CD14-positive monocyte (primary cell): ENCODE measurements at regions not wholly inside any gene's neighbourhood (a gene's known extent, or its start where the extent isn't known, plus 50 kb on each side); places are given as distances from the start of the nearest gene placed in this dataset.

ENCODE experiments used
- DNase-seq, 3 donors: peaks; one replicate each; pipeline ENCODE4 v3.0.0-alpha.2; 2011 to 2022
- H2AFZ ChIP-seq: 2 replicates; pipeline ENCODE4 v1.6.0; 2012; ENCODE audit warnings: mild to moderate bottlenecking, low read depth, low read length, inconsistent platforms; ENCODE audit not compliant: insufficient read depth, poor library complexity, severe bottlenecking
- H3K27ac ChIP-seq, 2 donors: 1 replicate in 1 of 2; 2 replicates in 1 of 2; pipeline ENCODE4 v1.5.1; 2012 to 2013; ENCODE audit warnings: low read length in 2 of 2, control low read depth in 1 of 2, inconsistent platforms in 1 of 2, low read depth in 1 of 2, mild to moderate bottlenecking in 1 of 2
- H3K27me3 ChIP-seq, 2 donors: one replicate each; pipeline versions ENCODE4 v1.6.0 to v1.6.1; 2011 to 2013; ENCODE audit warnings: low read length in 2 of 2; ENCODE audit not compliant: control insufficient read depth in 2 of 2, insufficient read depth in 2 of 2
- H3K36me3 ChIP-seq, 2 donors: replicated peaks in 1 of 2; 1 replicate in 1 of 2; 2 replicates in 1 of 2; pipeline versions ENCODE4 v1.5.1 to v1.6.1; 2012 to 2013; ENCODE audit warnings: low read length in 2 of 2, control low read depth in 1 of 2, inconsistent platforms in 1 of 2, mild to moderate bottlenecking in 1 of 2; ENCODE audit not compliant: insufficient read depth in 2 of 2, control insufficient read depth in 1 of 2
- H3K4me1 ChIP-seq, 2 donors: 1 replicate in 1 of 2; 2 replicates in 1 of 2; pipeline versions ENCODE4 v1.5.1 to v1.6.1; 2012 to 2013; ENCODE audit warnings: low read length in 2 of 2, control low read depth in 1 of 2, inconsistent platforms in 1 of 2, mild to moderate bottlenecking in 1 of 2, moderate library complexity in 1 of 2; ENCODE audit not compliant: insufficient read depth in 2 of 2, control insufficient read depth in 1 of 2
- H3K4me2 ChIP-seq: replicated peaks from 2 replicates; pipeline ENCODE3; 2012; ENCODE audit warnings: low read length, moderate library complexity, mild to moderate bottlenecking; ENCODE audit not compliant: poor library complexity, severe bottlenecking; ENCODE audit errors: extremely low read depth
- H3K4me3 ChIP-seq, 3 experiments: fragments of 200-600 bp in 1 of 3; sonication (generic) in 1 of 3; replicated peaks in 1 of 3; 1 replicate in 2 of 3; 2 replicates in 1 of 3; pipeline ENCODE4 v1.5.1; 2011 to 2013; ENCODE audit warnings: low read length in 3 of 3, mild to moderate bottlenecking in 3 of 3, control low read depth in 2 of 3, low read depth in 2 of 3, inconsistent platforms in 1 of 3, moderate library complexity in 1 of 3
- H3K79me2 ChIP-seq: 2 replicates; pipeline ENCODE4 v1.6.0; 2012; ENCODE audit warnings: mild to moderate bottlenecking, control low read depth, inconsistent platforms, low read length, moderate library complexity; ENCODE audit not compliant: insufficient read depth
- H3K9ac ChIP-seq: 2 replicates; pipeline ENCODE4 v1.6.0; 2017; ENCODE audit warnings: low read length, mild to moderate bottlenecking; ENCODE audit not compliant: insufficient read depth, poor library complexity, severe bottlenecking
- H3K9me3 ChIP-seq, 2 donors: replicated peaks in 1 of 2; 1 replicate in 1 of 2; 2 replicates in 1 of 2; pipeline versions ENCODE4 v1.5.1 to v1.6.1; 2012 to 2013; ENCODE audit warnings: low read length in 2 of 2, control low read depth in 1 of 2; ENCODE audit not compliant: control insufficient read depth in 1 of 2, insufficient read depth in 1 of 2
- H4K20me1 ChIP-seq: 2 replicates; pipeline ENCODE4 v1.6.0; 2012; ENCODE audit warnings: mild to moderate bottlenecking, low read length, control low read depth, moderate library complexity; ENCODE audit not compliant: insufficient read depth
- H3K27ac Mint-ChIP-seq, 7 donors: one replicate each; pipeline ENCODE4 v1.8.0; 2020; ENCODE audit warnings: mild to moderate bottlenecking in 7 of 7, mixed read lengths in 7 of 7, moderate library complexity in 6 of 7, inconsistent platforms in 2 of 7
- H3K27me3 Mint-ChIP-seq, 3 donors: one replicate each; pipeline ENCODE4 v1.8.0; 2021 to 2022; ENCODE audit warnings: low read depth in 3 of 3, mild to moderate bottlenecking in 3 of 3, mixed read lengths in 3 of 3, moderate library complexity in 3 of 3, inconsistent platforms in 1 of 3
- H3K36me3 Mint-ChIP-seq, 2 donors: one replicate each; pipeline ENCODE4 v1.8.0; 2020; ENCODE audit warnings: mixed read lengths in 2 of 2, inconsistent platforms in 1 of 2, mild to moderate bottlenecking in 1 of 2
- H3K4me1 Mint-ChIP-seq: one replicate; pipeline ENCODE4 v1.8.0; 2020; ENCODE audit warnings: mild to moderate bottlenecking, mixed read lengths
- H3K4me3 Mint-ChIP-seq, 2 donors: one replicate each; pipeline ENCODE4 v1.8.0; 2020; ENCODE audit warnings: mild to moderate bottlenecking in 2 of 2, mixed read lengths in 2 of 2, moderate library complexity in 1 of 2
- H3K9me3 Mint-ChIP-seq, 7 donors: one replicate each; pipeline ENCODE4 v1.8.0; 2020 to 2022; ENCODE audit warnings: mixed read lengths in 7 of 7, mild to moderate bottlenecking in 6 of 7, moderate library complexity in 6 of 7, inconsistent platforms in 2 of 7
- CTCF ChIP-seq: fragments of 200-600 bp; IDR thresholded peaks from one replicate; pipeline ENCODE4 v1.8.0; 2022; ENCODE audit warnings: antibody characterized with exemption, mild to moderate bottlenecking
- WGBS: methylation state at CpG from one replicate; pipeline ENCODE4 v1.1.5; 2013; ENCODE audit warnings: missing lambda C conversion rate; ENCODE audit not compliant: insufficient coverage; 5-methylcytosine and 5-hydroxymethylcytosine counted together
- intact Hi-C, 2 donors: fragments of 100-400 bp; cut with micrococcal nuclease; formaldehyde crosslinking; loops; one replicate each; pipeline versions ENCODE4 v1.15.0 to v1.15.1; 2023

GRCh38 chr7:46461334-46461777 is 540.3 kb upstream of the IGFBP3 start:
- no CpG with 5 or more reads among the region's 3 CpGs for whole genome bisulfite sequencing
- no peak for DNase-seq
- no peak overlapping the region for H3K9ac ChIP-seq
- Mint-ChIP-seq H3K27me3 (no peaks in the 10 kb centered on the region), H3K9me3 (peaks cover 5 to 28% (median 12%) of the 10 kb centered on the region in 7 donors), H3K4me3 (no peak overlapping the region), H3K4me1 (no peaks in the 10 kb centered on the region), H3K36me3 (no peaks in the 10 kb centered on the region), H3K27ac (no peak overlapping the region)
- no peak overlapping the region for H3K27ac ChIP-seq
- no peaks in the 10 kb centered on the region for H3K36me3 ChIP-seq
- no peak overlapping the region for H2AFZ ChIP-seq
- no peaks in the 10 kb centered on the region for H4K20me1 ChIP-seq
- H3K9me3 ChIP-seq, result peaks cover 22 to 46% of the 10 kb centered on the region in 2 donors
- intact Hi-C loops, result no loop called here
- no peak overlapping the region for H3K4me2 ChIP-seq
- no peaks in the 10 kb centered on the region for H3K4me1 ChIP-seq
- TF ChIP-seq CTCF, result no peak
- H3K4me3 ChIP-seq, result no peak overlapping the region
- H3K27me3 ChIP-seq, result no peaks in the 10 kb centered on the region
- no peaks in the 10 kb centered on the region for H3K79me2 ChIP-seq

GRCh38 chr7:46459942-46460341 is 538.9 kb upstream of the IGFBP3 start:
- H3K27ac Mint-ChIP-seq, result no peak overlapping the region
- Histone ChIP-seq H3K9ac (no peak overlapping the region), H3K79me2 (no peaks in the 10 kb centered on the region), H3K4me3 (no peak overlapping the region), H4K20me1 (no peaks in the 10 kb centered on the region), H3K36me3 (no peaks in the 10 kb centered on the region), H3K4me2 (no peak overlapping the region), H3K27ac (no peak overlapping the region), H3K9me3 (peaks cover 26 to 43% of the 10 kb centered on the region in 2 donors), H2AFZ (no peak overlapping the region), H3K4me1 (no peaks in the 10 kb centered on the region), H3K27me3 (no peaks in the 10 kb centered on the region)
- H3K4me1 Mint-ChIP-seq, result no peaks in the 10 kb centered on the region
- WGBS, result 100% methylated on average over 1 of the region's 1 CpG
- no peaks in the 10 kb centered on the region for H3K36me3 Mint-ChIP-seq
- H3K27me3 Mint-ChIP-seq, result no peaks in the 10 kb centered on the region
- DNase-seq, result no peak
- H3K4me3 Mint-ChIP-seq, result no peak overlapping the region
- TF ChIP-seq CTCF, result no peak
- H3K9me3 Mint-ChIP-seq, result peaks cover 6 to 29% (median 13%) of the 10 kb centered on the region in 7 donors
- intact Hi-C loops, result no loop called here
